ENCODE measurements at regions not wholly inside any gene's neighbourhood (a gene's known extent, or its start where the extent isn't known, plus 50 kb on each side); places are given as distances from the start of the nearest gene placed in this dataset.

DNA sequence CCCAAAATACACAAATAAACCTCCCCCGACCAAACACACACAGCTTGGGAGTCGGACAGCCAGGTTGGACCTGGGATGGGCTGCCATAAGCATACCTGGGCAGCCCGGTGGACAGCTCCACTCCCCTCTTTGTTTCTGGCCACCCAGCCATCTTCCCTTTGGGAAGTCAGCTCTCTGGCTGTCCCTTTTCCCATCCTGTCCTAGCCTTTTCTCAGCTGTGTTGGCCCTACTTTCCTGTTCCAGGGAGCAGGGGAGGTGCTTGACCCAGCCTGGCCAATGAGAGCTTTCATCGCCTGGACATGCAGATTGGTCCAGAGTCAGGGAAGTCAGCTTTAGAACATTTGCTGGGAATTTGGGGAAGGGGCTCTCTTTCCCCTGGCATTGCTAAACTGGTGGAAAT, 68.7 kb upstream of the NECTIN1 start:
- TF ChIP-seq CTCF (IDR thresholded peaks at IDR 0.05; ENCODE audit: insufficient read depth, low read depth, low read length), result no peak
- no peak for TF ChIP-seq EZH2 (IDR thresholded peaks at IDR 0.05; ENCODE audit: insufficient read depth, low read length)

All from astrocyte (in vitro differentiated cells and primary cell).